Loucy (cell line): ENCODE measurements at regions not wholly inside any gene's neighbourhood (a gene's known extent, or its start where the extent isn't known, plus 50 kb on each side); places are given as distances from the start of the nearest gene placed in this dataset.

Experiments
- H2AFZ ChIP-seq: fragments of 200-600 bp; sonication (generic); 2 replicates; pipeline ENCODE4 v1.6.0; 2016; ENCODE audit warnings: antibody characterized with exemption, mild to moderate bottlenecking, low read length, moderate library complexity
- H3F3A ChIP-seq: fragments of 200-600 bp; 2 replicates; pipeline ENCODE4 v1.6.0; 2016; ENCODE audit warnings: antibody characterized with exemption, low read depth, mild to moderate bottlenecking
- H3K27me3 ChIP-seq: fragments of 200-600 bp; sonication (generic); 2 replicates; pipeline ENCODE4 v1.6.1; 2014; ENCODE audit warnings: low read length, mild to moderate bottlenecking; ENCODE audit not compliant: insufficient read depth, poor library complexity, severe bottlenecking
- H3K36me3 ChIP-seq: fragments of 200-600 bp; sonication (generic); 2 replicates; pipeline ENCODE4 v1.6.1; 2016; ENCODE audit warnings: low read length; ENCODE audit not compliant: insufficient read depth
- H3K4me1 ChIP-seq: fragments of 200-600 bp; sonication (generic); 2 replicates; pipeline ENCODE4 v1.5.1; 2014; ENCODE audit warnings: low read length, mild to moderate bottlenecking; ENCODE audit not compliant: insufficient read depth, poor library complexity, severe bottlenecking
- H3K4me2 ChIP-seq: fragments of 200-600 bp; sonication (generic); 2 replicates; pipeline ENCODE4 v1.6.0; 2014; ENCODE audit warnings: antibody characterized with exemption, low read length, low read depth, mild to moderate bottlenecking; ENCODE audit not compliant: poor library complexity, severe bottlenecking
- H3K4me3 ChIP-seq: fragments of 200-600 bp; sonication (generic); 2 replicates; pipeline ENCODE4 v1.5.1; 2014; ENCODE audit warnings: low read length, mild to moderate bottlenecking, mixed read lengths; ENCODE audit not compliant: poor library complexity, severe bottlenecking
- H3K79me2 ChIP-seq: fragments of 200-600 bp; sonication (generic); 2 replicates; pipeline ENCODE4 v1.6.1; 2014; ENCODE audit warnings: low read length; ENCODE audit not compliant: insufficient read depth
- H3K9ac ChIP-seq: fragments of 200-600 bp; sonication (generic); 2 replicates; pipeline ENCODE4 v1.6.0; 2014; ENCODE audit warnings: mild to moderate bottlenecking, low read depth, low read length, moderate library complexity; ENCODE audit not compliant: poor library complexity, severe bottlenecking
- H3K9me2 ChIP-seq: fragments of 200-600 bp; sonication (generic); replicated peaks from 2 replicates; pipeline ENCODE4 v1.6.1; 2016; ENCODE audit warnings: low read depth, low read length, mixed read lengths
- H3K9me3 ChIP-seq: fragments of 200-600 bp; sonication (generic); 2 replicates; pipeline ENCODE4 v1.6.1; 2014; ENCODE audit warnings: mild to moderate bottlenecking, antibody characterized with exemption, low read length, low read depth; ENCODE audit not compliant: insufficient read depth
- H4K20me1 ChIP-seq: fragments of 200-600 bp; sonication (generic); 2 replicates; pipeline ENCODE4 v1.6.0; 2014; ENCODE audit warnings: antibody characterized with exemption, low read length, mild to moderate bottlenecking; ENCODE audit not compliant: insufficient read depth, poor library complexity, severe bottlenecking
- CTCF ChIP-seq: fragments of 200-600 bp; sonication (generic); conservative IDR thresholded peaks from 2 replicates; pipeline ENCODE4 v1.5.1; 2014; ENCODE audit warnings: mild to moderate bottlenecking, antibody characterized with exemption, low read length
- EZH2phosphoT487 ChIP-seq: fragments of 200-600 bp; IDR thresholded peaks from 2 replicates; pipeline ENCODE4 v1.6.1; 2018; ENCODE audit warnings: antibody characterized with exemption, mild to moderate bottlenecking, moderate library complexity, borderline replicate concordance

GRCh38 chrX:534804-535203 is 95.8 kb upstream of the SHOX start:
- TF ChIP-seq EZH2phosphoT487 = no peak
- no peak for TF ChIP-seq CTCF
- H3K4me3 ChIP-seq = no peak overlapping the region
- no peaks in the 10 kb centered on the region for H3K4me1 ChIP-seq
- H3K9me2 ChIP-seq = no peaks in the 10 kb centered on the region
- no peaks in the 10 kb centered on the region for H3K79me2 ChIP-seq
- H3F3A ChIP-seq = no peaks in the 10 kb centered on the region
- no peaks in the 10 kb centered on the region for H3K36me3 ChIP-seq
- H4K20me1 ChIP-seq = no peaks in the 10 kb centered on the region
- H3K27me3 ChIP-seq = no peaks in the 10 kb centered on the region
- no peak overlapping the region for H2AFZ ChIP-seq
- no peak overlapping the region for H3K9ac ChIP-seq
- no peaks in the 10 kb centered on the region for H3K9me3 ChIP-seq
- H3K4me2 ChIP-seq = no peak overlapping the region

- H2AFZ ChIP-seq = no peak overlapping the region
- H4K20me1 ChIP-seq = no peaks in the 10 kb centered on the region
- no peaks in the 10 kb centered on the region for H3K27me3 ChIP-seq
Measured at GRCh38 chrX:536616-537015, 94.0 kb upstream of the SHOX start.

GRCh38 chrX:537151-537550 is 93.4 kb upstream of the SHOX start:
- H3F3A ChIP-seq = no peaks in the 10 kb centered on the region
- H3K4me2 ChIP-seq = no peak overlapping the region
- H3K4me1 ChIP-seq = no peaks in the 10 kb centered on the region
- H3K9me3 ChIP-seq = no peaks in the 10 kb centered on the region
- no peaks in the 10 kb centered on the region for H3K36me3 ChIP-seq
- no peak overlapping the region for H2AFZ ChIP-seq
- H3K4me3 ChIP-seq = no peak overlapping the region
- H3K27me3 ChIP-seq = no peaks in the 10 kb centered on the region
- H4K20me1 ChIP-seq = no peaks in the 10 kb centered on the region
- no peak for TF ChIP-seq EZH2phosphoT487
- no peak for TF ChIP-seq CTCF
- no peak overlapping the region for H3K9ac ChIP-seq
- no peaks in the 10 kb centered on the region for H3K9me2 ChIP-seq
- no peaks in the 10 kb centered on the region for H3K79me2 ChIP-seq

More at GRCh38 chrX:536616-537015, 94.0 kb upstream of the SHOX start:
- Histone ChIP-seq H3K9me3 (no peaks in the 10 kb centered on the region), H3K4me3 (no peak overlapping the region), H3K9ac (no peak overlapping the region), H3F3A (no peaks in the 10 kb centered on the region), H3K4me1 (no peaks in the 10 kb centered on the region), H3K9me2 (no peaks in the 10 kb centered on the region), H3K79me2 (no peaks in the 10 kb centered on the region), H3K4me2 (no peak overlapping the region), H3K36me3 (no peaks in the 10 kb centered on the region)
- no peak for TF ChIP-seq CTCF
- no peak for TF ChIP-seq EZH2phosphoT487
